ENCODE measurements at regions not wholly inside any gene's neighbourhood (a gene's known extent, or its start where the extent isn't known, plus 50 kb on each side); places are given as distances from the start of the nearest gene placed in this dataset.
A peak's percentile ranks its signal among the peaks of the same experiment; 100 is the strongest.

- TF ChIP-seq POU6F1 (CRISPR knock-in tag; IDR thresholded peaks at IDR 0.05; ENCODE audit: borderline replicate concordance, low read depth) (no peak), ZC3H10 (CRISPR knock-in tag; IDR thresholded peaks at IDR 0.05) (no peak)
Measured at GRCh38 chr1:58250587-58250948, 296.0 kb downstream of the OMA1 start (continued).

- TF ChIP-seq CSRNP3 (CRISPR knock-in tag; IDR thresholded peaks at IDR 0.05) (no peak), TOX (CRISPR knock-in tag; IDR thresholded peaks at IDR 0.05; ENCODE audit: borderline replicate concordance) (no peak), RARB (CRISPR knock-in tag; IDR thresholded peaks at IDR 0.05) (no peak), CREB5 (CRISPR knock-in tag; IDR thresholded peaks at IDR 0.05; ENCODE audit: low read depth) (no peak), ZNF70 (CRISPR knock-in tag; IDR thresholded peaks at IDR 0.05) (no peak)
- ATAC-seq: peak; percentile 92
Measured at GRCh38 chr1:58249737-58250586, 296.6 kb downstream of the OMA1 start.

- TF ChIP-seq CSRNP3 (CRISPR knock-in tag; IDR thresholded peaks at IDR 0.05): no peak
- TF ChIP-seq POU6F1 (CRISPR knock-in tag; IDR thresholded peaks at IDR 0.05; ENCODE audit: borderline replicate concordance, low read depth): no peak
- no peak for TF ChIP-seq ZNF70 (CRISPR knock-in tag; IDR thresholded peaks at IDR 0.05)
- no peak for TF ChIP-seq TOX (CRISPR knock-in tag; IDR thresholded peaks at IDR 0.05; ENCODE audit: borderline replicate concordance)
- TF ChIP-seq ZNF565 (CRISPR knock-in tag; conservative IDR thresholded peaks at IDR 0.05; ENCODE audit: low read depth): no peak
- no peak for TF ChIP-seq ZFP3 (CRISPR knock-in tag; IDR thresholded peaks at IDR 0.05)
- no peak for TF ChIP-seq GLIS3 (CRISPR knock-in tag; IDR thresholded peaks at IDR 0.05)
- TF ChIP-seq SNAI2 (CRISPR knock-in tag; IDR thresholded peaks at IDR 0.05): no peak
- no peak for TF ChIP-seq ZC3H10 (CRISPR knock-in tag; IDR thresholded peaks at IDR 0.05)
- TF ChIP-seq ISL1 (CRISPR knock-in tag; IDR thresholded peaks at IDR 0.05): no peak
Measured at GRCh38 chr1:58249388-58249736, 297.2 kb downstream of the OMA1 start.

GRCh38 chr1:58248791-58249190, 297.7 kb downstream of the OMA1 start:
- no peak for TF ChIP-seq TOX (CRISPR knock-in tag; IDR thresholded peaks at IDR 0.05; ENCODE audit: borderline replicate concordance)
- TF ChIP-seq PATZ1 (CRISPR knock-in tag; IDR thresholded peaks at IDR 0.05; ENCODE audit: borderline replicate concordance): no peak
- TF ChIP-seq ZNF70 (CRISPR knock-in tag; IDR thresholded peaks at IDR 0.05): no peak
- no peak for TF ChIP-seq POU6F1 (CRISPR knock-in tag; IDR thresholded peaks at IDR 0.05; ENCODE audit: borderline replicate concordance, low read depth)
- no peak for TF ChIP-seq ESRRG (CRISPR knock-in tag; IDR thresholded peaks at IDR 0.05)
- TF ChIP-seq OSR1 (CRISPR knock-in tag; IDR thresholded peaks at IDR 0.05): no peak
- no peak for TF ChIP-seq RARB (CRISPR knock-in tag; IDR thresholded peaks at IDR 0.05)
- TF ChIP-seq PPARA (CRISPR knock-in tag; IDR thresholded peaks at IDR 0.05; ENCODE audit: borderline replicate concordance): no peak
- TF ChIP-seq ZFP30 (CRISPR knock-in tag; IDR thresholded peaks at IDR 0.05): no peak
- TF ChIP-seq ARNTL (CRISPR knock-in tag; IDR thresholded peaks at IDR 0.05; ENCODE audit: borderline replicate concordance, low read depth): no peak
- no peak for ATAC-seq

More at GRCh38 chr1:58249388-58249736, 297.2 kb downstream of the OMA1 start:
- ATAC-seq: no peak
